Stimulated activated memory B cell treated with anti-CD40 and anti-IgM and Interleukin-4, amounts not matched to agents 10 μg/mL and 1 μg/mL and 100 μg/mL, for 72 hours (primary cell): ENCODE measurements at regions not wholly inside any gene's neighbourhood (a gene's known extent, or its start where the extent isn't known, plus 50 kb on each side); places are given as distances from the start of the nearest gene placed in this dataset.
"Not testable (repeated sequence)": the region's sequence is repeated elsewhere in the genome, so short reads cannot be mapped to it uniquely, and the experiment has no call there.

Experiments
- ATAC-seq: fragments of 150-1000 bp; cut with Tn5 transposase; 2 replicates; pipeline ENCODE4 v1.10.0; 2021
- H3K27ac Mint-ChIP-seq: one replicate; pipeline ENCODE4 v1.8.0; 2022; ENCODE audit warnings: mild to moderate bottlenecking, mixed read lengths
- H3K27me3 Mint-ChIP-seq: one replicate; pipeline ENCODE4 v1.8.0; 2022; ENCODE audit warnings: mixed read lengths
- H3K36me3 Mint-ChIP-seq: one replicate; pipeline ENCODE4 v1.8.0; 2022; ENCODE audit warnings: mixed read lengths
- H3K4me1 Mint-ChIP-seq: one replicate; pipeline ENCODE4 v1.8.0; 2022; ENCODE audit warnings: mixed read lengths
- H3K4me3 Mint-ChIP-seq: one replicate; pipeline ENCODE4 v1.8.0; 2022; ENCODE audit warnings: mild to moderate bottlenecking, moderate library complexity, mixed read lengths
- H3K9me3 Mint-ChIP-seq: one replicate; pipeline ENCODE4 v1.8.0; 2022; ENCODE audit warnings: mixed read lengths

DNA sequence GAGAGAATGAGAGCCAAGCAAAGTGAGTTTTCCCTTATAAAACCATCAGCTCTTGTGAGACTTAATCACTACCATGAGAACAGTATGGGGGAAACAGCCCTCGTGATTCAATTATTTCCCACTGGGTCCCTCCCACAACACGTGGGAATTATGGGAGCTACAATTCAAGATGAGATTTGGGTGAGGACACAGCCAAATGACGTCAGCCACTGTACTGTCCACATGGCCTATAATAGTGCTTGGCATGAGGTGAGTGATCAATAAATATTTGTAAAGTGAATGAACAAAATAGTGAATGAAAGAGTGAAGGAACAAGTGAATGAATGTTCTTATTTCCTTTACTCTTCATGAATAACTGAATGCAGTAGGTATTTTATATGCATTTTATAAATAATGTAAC, 199.1 kb upstream of the GOT2 start:
- Mint-ChIP-seq H3K4me3 (no peak overlapping the region), H3K27ac (no peak overlapping the region), H3K36me3 (no peaks in the 10 kb centered on the region), H3K9me3 (peaks cover 3% of the 10 kb centered on the region), H3K27me3 (no peaks in the 10 kb centered on the region), H3K4me1 (no peaks in the 10 kb centered on the region)
- no peak for ATAC-seq

DNA sequence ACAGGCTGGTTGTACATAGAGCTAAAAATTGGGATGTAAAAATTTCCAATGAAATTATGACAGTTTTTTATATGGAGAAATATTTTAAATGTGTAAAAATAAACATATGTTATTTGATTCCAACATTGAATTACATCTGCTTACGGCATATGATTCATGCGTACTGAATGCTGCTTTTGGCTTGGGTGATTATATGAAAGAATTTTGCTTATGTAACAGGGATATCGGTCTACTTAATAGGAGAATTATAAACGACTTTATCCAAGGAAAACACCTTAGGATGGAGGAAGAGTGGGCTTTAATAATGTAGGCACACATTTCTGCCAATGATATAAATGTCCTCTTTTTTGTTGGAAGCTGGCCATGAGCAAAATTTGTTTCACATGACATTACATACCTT, 197.3 kb upstream of the GOT2 start:
- Mint-ChIP-seq H3K9me3 (peaks cover 6% of the 10 kb centered on the region), H3K27me3 (no peaks in the 10 kb centered on the region), H3K4me3 (no peak overlapping the region), H3K36me3 (no peaks in the 10 kb centered on the region), H3K4me1 (no peaks in the 10 kb centered on the region), H3K27ac (no peak overlapping the region)
- no peak for ATAC-seq

DNA sequence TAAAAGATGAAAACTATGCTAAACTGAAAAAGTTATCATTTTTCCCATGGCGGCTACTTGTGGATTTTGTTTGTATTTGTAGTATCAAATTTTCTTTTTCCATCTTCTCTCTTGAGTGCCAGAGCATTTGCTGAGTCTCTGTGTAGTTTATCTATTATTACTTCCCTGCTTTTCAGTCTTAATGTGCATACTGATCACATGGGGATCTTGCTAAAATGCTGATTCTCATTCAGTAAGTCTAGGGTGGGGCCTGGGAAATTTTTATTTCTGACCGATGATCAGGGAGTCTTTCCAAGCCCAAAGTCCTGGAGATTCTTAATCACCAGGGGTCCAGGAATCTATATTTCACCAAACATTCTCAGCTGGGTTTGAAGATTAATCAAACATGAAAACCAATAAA, 189.0 kb upstream of the GOT2 start:
- Mint-ChIP-seq H3K27me3 (no peaks in the 10 kb centered on the region), H3K4me1 (no peaks in the 10 kb centered on the region), H3K36me3 (no peaks in the 10 kb centered on the region), H3K9me3 (peaks cover 8% of the 10 kb centered on the region), H3K27ac (no peak overlapping the region), H3K4me3 (no peak overlapping the region)
- ATAC-seq, result no peak

DNA sequence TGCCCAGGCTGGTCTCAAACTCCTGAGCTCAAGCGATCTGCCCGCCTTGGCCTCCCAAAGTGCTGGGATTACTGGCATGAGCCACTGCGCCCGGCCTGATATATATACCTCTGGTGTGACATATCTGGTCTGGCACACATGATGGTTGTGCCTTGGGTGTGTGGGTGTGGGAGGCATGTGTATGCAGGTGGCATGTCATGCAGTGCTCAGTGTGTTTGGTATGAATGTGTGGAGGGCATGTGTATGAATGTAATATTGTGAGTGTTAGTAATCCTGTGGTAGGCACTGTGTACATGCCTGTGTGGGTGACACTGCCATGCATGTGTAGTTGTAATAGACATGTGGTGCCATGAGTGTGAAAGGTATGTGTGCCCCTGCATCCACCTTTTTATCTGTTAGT, 179.3 kb upstream of the GOT2 start:
- Mint-ChIP-seq H3K4me3 (no peak overlapping the region), H3K36me3 (no peaks in the 10 kb centered on the region), H3K27ac (no peak overlapping the region), H3K9me3 (peaks cover 16% of the 10 kb centered on the region), H3K4me1 (no peaks in the 10 kb centered on the region), H3K27me3 (no peaks in the 10 kb centered on the region)
- ATAC-seq, result peak; percentile 24

GRCh38 chr16:58912571-58912970, 178.5 kb upstream of the GOT2 start:
- Mint-ChIP-seq H3K4me3 (no peak overlapping the region), H3K36me3 (no peaks in the 10 kb centered on the region), H3K27me3 (no peaks in the 10 kb centered on the region), H3K9me3 (peaks cover 15% of the 10 kb centered on the region), H3K4me1 (no peaks in the 10 kb centered on the region), H3K27ac (no peak overlapping the region)
- no peak for ATAC-seq

GRCh38 chr16:58906981-58907715, 173.0 kb upstream of the GOT2 start:
- ATAC-seq, result no peak
- H3K4me3 Mint-ChIP-seq, result no peak overlapping the region
- no peaks in the 10 kb centered on the region for H3K36me3 Mint-ChIP-seq
- H3K9me3 Mint-ChIP-seq, result no peaks in the 10 kb centered on the region
- H3K4me1 Mint-ChIP-seq, result no peaks in the 10 kb centered on the region
- H3K27me3 Mint-ChIP-seq, result no peaks in the 10 kb centered on the region
- no peak overlapping the region for H3K27ac Mint-ChIP-seq

DNA sequence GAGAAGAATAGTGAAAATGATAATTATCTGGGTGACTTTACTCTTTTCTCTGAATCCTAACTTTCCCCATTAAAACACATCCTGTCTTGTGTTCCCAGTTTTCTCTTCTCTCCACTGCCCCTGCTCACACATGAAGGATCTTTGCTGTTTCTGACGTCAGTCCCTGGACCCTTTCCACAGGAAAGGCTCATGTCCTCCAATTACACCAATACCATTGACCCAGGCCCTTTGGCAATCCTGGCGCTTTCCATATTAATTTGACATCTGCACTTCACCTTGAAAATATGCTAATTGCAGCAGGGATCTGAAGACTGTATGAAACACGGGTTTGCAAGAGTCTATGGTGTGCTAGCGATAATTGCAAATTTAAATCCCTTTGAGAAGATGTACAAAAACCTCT, 170.2 kb upstream of the GOT2 start:
- Mint-ChIP-seq H3K9me3 (peaks cover 4% of the 10 kb centered on the region), H3K4me3 (no peak overlapping the region)
- no peak for ATAC-seq

GRCh38 chr16:58889516-58889915, 155.4 kb upstream of the GOT2 start:
- Mint-ChIP-seq H3K4me1 (no peaks in the 10 kb centered on the region), H3K27ac (no peak overlapping the region)
- no peak for ATAC-seq

More for the DNA sequence above, 170.2 kb upstream of the GOT2 start:
- Mint-ChIP-seq H3K27me3 (no peaks in the 10 kb centered on the region), H3K36me3 (no peaks in the 10 kb centered on the region), H3K4me1 (no peaks in the 10 kb centered on the region), H3K27ac (no peak overlapping the region)

GRCh38 chr16:58885528-58886170, 151.5 kb upstream of the GOT2 start:
- peak; percentile 62 for ATAC-seq
- Mint-ChIP-seq H3K4me1 (peaks cover 13% of the 10 kb centered on the region), H3K4me3 (no peak overlapping the region), H3K9me3 (no peaks in the 10 kb centered on the region), H3K27me3 (no peaks in the 10 kb centered on the region), H3K36me3 (no peaks in the 10 kb centered on the region), H3K27ac (peak overlapping the region; percentile 23)

More at GRCh38 chr16:58889516-58889915, 155.4 kb upstream of the GOT2 start:
- H3K27me3 Mint-ChIP-seq, result no peaks in the 10 kb centered on the region
- no peaks in the 10 kb centered on the region for H3K36me3 Mint-ChIP-seq
- peaks cover 9% of the 10 kb centered on the region for H3K9me3 Mint-ChIP-seq
- H3K4me3 Mint-ChIP-seq, result no peak overlapping the region

- Mint-ChIP-seq H3K4me1 (peaks cover 13% of the 10 kb centered on the region), H3K27ac (no peak overlapping the region), H3K9me3 (peaks cover 2% of the 10 kb centered on the region), H3K36me3 (no peaks in the 10 kb centered on the region), H3K4me3 (no peak overlapping the region), H3K27me3 (no peaks in the 10 kb centered on the region)
- no peak for ATAC-seq
Observed at GRCh38 chr16:58884141-58884540, 150.0 kb upstream of the GOT2 start.

DNA sequence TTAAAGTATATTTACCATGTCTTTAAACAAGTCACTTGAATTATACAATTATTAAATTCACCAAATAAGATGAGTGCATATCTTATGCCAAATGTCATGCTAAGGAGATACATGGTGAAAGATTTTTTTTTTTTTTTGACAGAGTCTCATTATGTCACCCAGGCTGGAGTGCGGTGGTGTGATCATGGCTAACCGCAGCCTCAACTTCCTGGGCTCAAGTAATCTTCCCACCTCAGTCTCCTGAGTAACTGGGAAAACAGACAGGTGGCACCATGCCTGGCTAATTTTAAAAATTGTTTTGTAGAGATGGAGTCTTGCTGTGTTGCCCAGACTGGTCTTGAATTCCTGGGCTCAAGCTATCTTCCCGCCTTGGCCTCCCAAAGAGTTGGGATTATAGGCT, 149.0 kb upstream of the GOT2 start:
- Mint-ChIP-seq H3K9me3 (peaks cover 3% of the 10 kb centered on the region), H3K4me3 (no peak overlapping the region), H3K4me1 (peaks cover 13% of the 10 kb centered on the region), H3K36me3 (no peaks in the 10 kb centered on the region), H3K27ac (no peak overlapping the region), H3K27me3 (peaks cover 2% of the 10 kb centered on the region)
- ATAC-seq, result no peak

- Mint-ChIP-seq H3K27ac (no peak overlapping the region), H3K4me1 (peaks cover 13% of the 10 kb centered on the region), H3K36me3 (no peaks in the 10 kb centered on the region), H3K9me3 (peaks cover 7% of the 10 kb centered on the region), H3K4me3 (no peak overlapping the region), H3K27me3 (peaks cover 7% of the 10 kb centered on the region)
- ATAC-seq, result peak; percentile 80
Observed at GRCh38 chr16:58882292-58882691, 148.2 kb upstream of the GOT2 start.

GRCh38 chr16:58878641-58879040, 144.5 kb upstream of the GOT2 start:
- H3K27ac Mint-ChIP-seq, H3K4me3 Mint-ChIP-seq, H3K36me3 Mint-ChIP-seq, ATAC-seq, H3K27me3 Mint-ChIP-seq, H3K9me3 Mint-ChIP-seq: not testable (repeated sequence)
- peaks cover 13% of the 10 kb centered on the region for H3K4me1 Mint-ChIP-seq

- no peak overlapping the region for H3K27ac Mint-ChIP-seq
- no peak overlapping the region for H3K4me3 Mint-ChIP-seq
- no peaks in the 10 kb centered on the region for H3K36me3 Mint-ChIP-seq
- ATAC-seq, result no peak
- H3K9me3 Mint-ChIP-seq, result peaks cover 3% of the 10 kb centered on the region
- H3K27me3 Mint-ChIP-seq, result no peaks in the 10 kb centered on the region
- no peaks in the 10 kb centered on the region for H3K4me1 Mint-ChIP-seq
Observed at GRCh38 chr16:58866935-58867334, 132.8 kb upstream of the GOT2 start.

DNA sequence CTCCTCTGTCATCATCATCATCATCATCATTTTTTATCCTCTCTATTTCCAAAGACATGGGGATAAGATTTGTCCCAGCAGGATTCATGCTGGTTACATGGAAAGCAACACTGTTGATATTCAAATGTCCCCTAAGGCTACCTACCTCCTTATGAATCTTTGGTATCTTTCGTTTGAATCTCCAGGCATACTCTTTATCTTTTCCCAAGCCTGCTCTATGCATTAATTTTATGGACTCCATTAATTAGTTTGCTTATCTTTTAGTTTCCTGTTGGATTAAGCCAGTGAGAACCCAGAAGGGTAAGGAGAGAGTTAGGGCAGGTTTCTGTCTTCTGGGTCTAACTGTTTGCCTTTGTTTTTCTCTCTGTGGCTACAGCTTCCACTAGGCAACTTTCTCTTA, 129.6 kb upstream of the GOT2 start:
- no peak for ATAC-seq
- Mint-ChIP-seq H3K4me1 (no peaks in the 10 kb centered on the region), H3K4me3 (no peak overlapping the region), H3K27ac (no peak overlapping the region), H3K36me3 (no peaks in the 10 kb centered on the region), H3K27me3 (no peaks in the 10 kb centered on the region), H3K9me3 (peaks cover 3% of the 10 kb centered on the region)

DNA sequence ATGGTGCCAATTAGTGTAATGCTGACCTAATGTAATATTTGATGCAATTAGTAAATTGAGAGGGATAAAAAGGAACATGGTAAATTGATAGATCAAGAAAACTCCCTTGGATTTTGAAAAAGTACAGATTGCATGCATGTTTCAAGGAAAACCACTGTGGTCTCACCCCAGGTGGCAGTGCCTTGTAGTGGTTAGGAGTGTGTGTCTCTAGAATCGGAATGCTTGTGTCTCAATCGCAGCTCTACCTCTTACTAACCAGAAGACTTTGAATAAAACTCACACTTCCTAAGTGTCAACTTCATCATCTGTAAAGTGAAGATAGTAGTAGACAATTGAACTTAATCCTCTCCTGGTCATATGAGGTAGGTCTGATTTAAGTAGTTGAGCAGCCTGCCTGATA, 128.9 kb upstream of the GOT2 start:
- no peak for ATAC-seq
- Mint-ChIP-seq H3K4me3 (no peak overlapping the region), H3K4me1 (no peaks in the 10 kb centered on the region), H3K27ac (no peak overlapping the region), H3K36me3 (no peaks in the 10 kb centered on the region), H3K9me3 (peaks cover 5% of the 10 kb centered on the region), H3K27me3 (no peaks in the 10 kb centered on the region)
